ENCODE measurements at regions not wholly inside any gene's neighbourhood (a gene's known extent, or its start where the extent isn't known, plus 50 kb on each side); places are given as distances from the start of the nearest gene placed in this dataset.
A peak's percentile ranks its signal among the peaks of the same experiment; 100 is the strongest.

- Histone ChIP-seq H3K9me2 (no peaks in the 10 kb centered on the region), H3K79me2 (ENCODE audit: insufficient read depth) (no peaks in the 10 kb centered on the region), H3K27ac (ENCODE audit: low read depth in 2 of 2, low read length in 1 of 2) (no peak overlapping the region), H3K9me3 (no peaks in the 10 kb centered on the region), H3K9ac (no peak overlapping the region), H3K4me1 (ENCODE audit: control insufficient read depth in 1 of 2, insufficient read depth in 2 of 2, low read depth in 1 of 2, low read length in 1 of 2) (peaks cover 8 to 30% of the 10 kb centered on the region in 2 experiments; a peak in 2 of 4 replicates), H3K36me3 (replicated peaks in 1 of 2; ENCODE audit: control insufficient read depth in 1 of 2, insufficient read depth in 2 of 2, low read length in 1 of 2) (no peaks in the 10 kb centered on the region), H2AFZ (ENCODE audit: low read depth) (no peak overlapping the region), H4K20me1 (ENCODE audit: insufficient read depth) (no peaks in the 10 kb centered on the region), H3K4me2 (no peak overlapping the region), H3K27me3 (ENCODE audit: insufficient read depth) (no peaks in the 10 kb centered on the region), H3K4me3 (ENCODE audit: low read depth in 2 of 2, low read length in 1 of 2) (no peak overlapping the region), H3F3A (replicated peaks; ENCODE audit: insufficient read depth) (no peaks in the 10 kb centered on the region)
- TF ChIP-seq CHD2 (IDR thresholded peaks at IDR 0.05; ENCODE audit: low read length, partially characterized antibody), result no peak
- TF ChIP-seq NRF1 (IDR thresholded peaks at IDR 0.05; ENCODE audit: low read depth, low read length), result no peak
- no peak for TF ChIP-seq TAF1 (IDR thresholded peaks at IDR 0.05; ENCODE audit: borderline replicate concordance, low read depth, low read length)
- TF ChIP-seq CTCF (IDR thresholded peaks at IDR 0.05), result no peak
- TF ChIP-seq NFIC (IDR thresholded peaks at IDR 0.05; ENCODE audit: borderline replicate concordance), result no peak
- TF ChIP-seq, protein P1, sequence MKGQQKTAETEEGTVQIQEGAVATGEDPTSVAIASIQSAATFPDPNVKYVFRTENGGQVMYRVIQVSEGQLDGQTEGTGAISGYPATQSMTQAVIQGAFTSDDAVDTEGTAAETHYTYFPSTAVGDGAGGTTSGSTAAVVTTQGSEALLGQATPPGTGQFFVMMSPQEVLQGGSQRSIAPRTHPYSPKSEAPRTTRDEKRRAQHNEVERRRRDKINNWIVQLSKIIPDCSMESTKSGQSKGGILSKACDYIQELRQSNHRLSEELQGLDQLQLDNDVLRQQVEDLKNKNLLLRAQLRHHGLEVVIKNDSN (IDR thresholded peaks at IDR 0.05; ENCODE audit: borderline replicate concordance, low read depth), result no peak
- TF ChIP-seq TCF12 (IDR thresholded peaks at IDR 0.05), result no peak
- TF ChIP-seq, protein P2, sequence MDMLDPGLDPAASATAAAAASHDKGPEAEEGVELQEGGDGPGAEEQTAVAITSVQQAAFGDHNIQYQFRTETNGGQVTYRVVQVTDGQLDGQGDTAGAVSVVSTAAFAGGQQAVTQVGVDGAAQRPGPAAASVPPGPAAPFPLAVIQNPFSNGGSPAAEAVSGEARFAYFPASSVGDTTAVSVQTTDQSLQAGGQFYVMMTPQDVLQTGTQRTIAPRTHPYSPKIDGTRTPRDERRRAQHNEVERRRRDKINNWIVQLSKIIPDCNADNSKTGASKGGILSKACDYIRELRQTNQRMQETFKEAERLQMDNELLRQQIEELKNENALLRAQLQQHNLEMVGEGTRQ (IDR thresholded peaks at IDR 0.05; ENCODE audit: borderline replicate concordance, low read depth, low read length), result no peak
- no peak for TF ChIP-seq ELF1 (IDR thresholded peaks at IDR 0.05)
- ChIA-PET CTCF (interaction anchor here (1.1 to 2.3 kb wide), 3 partner anchors 175 to 262 kb away, joined by 3 to 8 read pairs (median 4); partner anchors contain the start of gene MYLIP), POLR2A (no interaction called here)
- WGBS (ENCODE audit: low lambda C conversion rate), result 33% methylated on average over 3 of the region's 3 CpGs
- DNase-seq, result no peak
These were observed 175.6 kb upstream of the MYLIP start for GRCh38 chr6:15953152-15953880.

DNA sequence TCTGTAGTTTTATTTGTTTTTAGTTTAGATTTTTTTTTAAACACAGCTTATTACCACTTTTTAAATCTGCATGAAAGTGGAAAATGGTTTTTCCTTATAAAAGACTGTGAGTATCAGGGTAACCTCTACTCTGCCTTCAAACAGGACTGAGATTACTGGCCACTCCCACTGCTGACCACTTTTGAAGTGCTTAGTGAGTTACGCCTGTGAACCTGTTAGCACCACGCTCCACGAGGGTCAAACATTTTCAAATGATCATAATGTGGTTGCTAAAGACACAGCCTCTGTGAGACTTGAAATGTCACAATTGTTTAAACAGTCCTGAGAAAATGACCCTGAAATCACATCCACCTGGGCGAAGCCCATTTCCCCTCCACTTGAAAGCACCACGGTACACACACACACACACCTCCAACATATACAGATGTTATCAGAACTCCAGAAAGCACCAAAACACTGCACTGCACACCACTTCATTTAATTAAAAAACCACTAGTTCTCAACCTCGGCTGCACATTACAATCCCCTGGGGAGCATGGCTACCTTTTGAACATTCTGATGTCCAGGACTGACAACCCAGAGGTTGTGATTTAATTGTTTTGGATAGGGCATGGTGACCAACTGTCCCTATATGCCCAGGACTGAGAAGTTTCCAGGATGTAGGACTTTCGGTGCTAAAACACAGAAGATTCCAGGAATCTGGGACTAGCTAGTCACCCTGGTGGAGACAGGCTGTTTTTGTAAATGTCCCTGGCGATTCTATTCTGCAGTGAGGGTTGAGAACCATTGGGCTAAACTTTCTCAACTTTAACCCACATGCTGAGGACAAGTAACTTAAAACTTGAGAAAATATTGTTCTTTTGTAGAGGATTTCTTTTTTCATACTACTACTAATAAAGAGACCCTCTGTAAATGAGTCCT is 176.4 kb upstream of the MYLIP start:
- ChIA-PET CTCF (interaction anchor here (1.1 to 2.3 kb wide), 3 partner anchors 176 to 261 kb away, joined by 3 to 8 read pairs (median 4); partner anchors contain the start of gene MYLIP), POLR2A (no interaction called here)
- 59% methylated on average over 8 of the region's 8 CpGs for WGBS (ENCODE audit: low lambda C conversion rate)
- no peaks in the 10 kb centered on the region for H3F3A ChIP-seq (replicated peaks; ENCODE audit: insufficient read depth)
- H3K79me2 ChIP-seq (ENCODE audit: insufficient read depth), result no peaks in the 10 kb centered on the region
- H3K9me3 ChIP-seq, result no peaks in the 10 kb centered on the region
- no peak overlapping the region for H2AFZ ChIP-seq (ENCODE audit: low read depth)
- H3K9ac ChIP-seq, result no peak overlapping the region
- no peaks in the 10 kb centered on the region for H3K9me2 ChIP-seq
- no peaks in the 10 kb centered on the region for H3K36me3 ChIP-seq (replicated peaks in 1 of 2; ENCODE audit: control insufficient read depth in 1 of 2, insufficient read depth in 2 of 2, low read length in 1 of 2)
- no peak overlapping the region for H3K4me3 ChIP-seq (ENCODE audit: low read depth in 2 of 2, low read length in 1 of 2)
- no peaks in the 10 kb centered on the region for H3K27me3 ChIP-seq (ENCODE audit: insufficient read depth)
- no peak for TF ChIP-seq TCF12 (IDR thresholded peaks at IDR 0.05)
- peak in 1 of 2 experiments; percentile 29; a peak in 1 of 4 replicates for TF ChIP-seq EP300 (IDR thresholded peaks at IDR 0.05; ENCODE audit: borderline replicate concordance in 1 of 2, low read depth in 1 of 2, low read length in 1 of 2)
- peak; percentile 8; the same call in 1 of the 2 replicates for TF ChIP-seq GATA2 (CRISPR knock-in tag; IDR thresholded peaks at IDR 0.05)
- TF ChIP-seq ZBTB33 (IDR thresholded peaks at IDR 0.05; ENCODE audit: borderline replicate concordance, low read depth), result no peak
- no peak for DNase-seq
- H3K4me1 ChIP-seq (ENCODE audit: control insufficient read depth in 1 of 2, insufficient read depth in 2 of 2, low read depth in 1 of 2, low read length in 1 of 2), result peaks cover 8 to 30% of the 10 kb centered on the region in 2 experiments; a peak in 2 of 4 replicates
- no peaks in the 10 kb centered on the region for H4K20me1 ChIP-seq (ENCODE audit: insufficient read depth)
- no peak overlapping the region for H3K27ac ChIP-seq (ENCODE audit: low read depth in 2 of 2, low read length in 1 of 2)
- no peak overlapping the region for H3K4me2 ChIP-seq
